ENCODE measurements at regions not wholly inside any gene's neighbourhood (a gene's known extent, or its start where the extent isn't known, plus 50 kb on each side); places are given as distances from the start of the nearest gene placed in this dataset.

GRCh38 chr15:81789403-81789802, 256.4 kb downstream of the MEX3B start:
- no TSS peak for BruUV-seq (replicated peaks)
- Histone ChIP-seq H3K4me3 (ENCODE audit: low read depth, low read length) (no peak overlapping the region), H3K4me1 (peaks cover 3% of the 10 kb centered on the region; the same call in 1 of the 2 replicates), H3K9me3 (no peaks in the 10 kb centered on the region), H3K27me3 (replicated peaks; ENCODE audit: control insufficient read depth, insufficient read depth, low read length) (no peaks in the 10 kb centered on the region), H3K36me3 (ENCODE audit: control insufficient read depth, insufficient read depth, low read length) (no peaks in the 10 kb centered on the region)
- H3K9me3 Mint-ChIP-seq (ENCODE audit: unreplicated experiment) = no peaks in the 10 kb centered on the region
- ChIA-PET POLR2A (no interaction called here), CTCF (no interaction called here)
- H3K36me3 Mint-ChIP-seq (ENCODE audit: insufficient read depth, unreplicated experiment) = no peaks in the 10 kb centered on the region
- peaks cover 2% of the 10 kb centered on the region for H3K27me3 Mint-ChIP-seq (ENCODE audit: insufficient read depth, unreplicated experiment)
- no peak overlapping the region for H3K27ac Mint-ChIP-seq (ENCODE audit: unreplicated experiment)
- no peak for DNase-seq
- intact Hi-C loops (cut with micrococcal nuclease; ENCODE audit: unreplicated experiment) = loop anchor here (10.0 kb wide), 1 partner anchor 65 kb away; no protein-coding TSS in a partner anchor
- no peak overlapping the region for H3K4me3 Mint-ChIP-seq (ENCODE audit: unreplicated experiment)
- TF ChIP-seq CTCF (IDR thresholded peaks at IDR 0.05; ENCODE audit: insufficient read depth in 1 of 2, low read depth in 1 of 2, low read length in 1 of 2, severe bottlenecking in 1 of 2, unreplicated experiment in 1 of 2) = no peak
- no peaks in the 10 kb centered on the region for H3K4me1 Mint-ChIP-seq (ENCODE audit: low read depth, unreplicated experiment)

DNA sequence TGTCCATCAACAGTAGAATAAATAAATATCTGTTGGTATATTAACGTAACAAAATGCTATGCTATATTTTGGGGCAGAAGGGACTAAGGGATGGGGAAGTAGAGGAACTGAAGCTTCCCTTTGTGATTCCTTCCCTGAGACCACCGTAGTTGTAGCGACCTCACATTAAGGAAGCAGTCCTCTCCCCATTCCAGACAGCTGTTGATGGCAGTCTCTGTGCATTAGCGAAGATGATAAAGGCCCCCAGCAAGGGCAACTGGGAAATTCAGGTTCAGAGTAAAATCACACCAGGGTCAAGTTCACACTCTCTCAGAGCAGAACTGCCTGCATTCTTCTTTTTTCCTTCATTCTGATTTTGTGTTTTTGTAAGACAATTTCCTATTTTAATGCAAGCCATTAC, 259.0 kb downstream of the MEX3B start:
- Mint-ChIP-seq H3K36me3 (ENCODE audit: insufficient read depth, unreplicated experiment) (no peaks in the 10 kb centered on the region), H3K27ac (ENCODE audit: unreplicated experiment) (no peak overlapping the region), H3K4me1 (ENCODE audit: low read depth, unreplicated experiment) (no peaks in the 10 kb centered on the region), H3K9me3 (ENCODE audit: unreplicated experiment) (no peaks in the 10 kb centered on the region), H3K4me3 (ENCODE audit: unreplicated experiment) (no peak overlapping the region), H3K27me3 (ENCODE audit: insufficient read depth, unreplicated experiment) (peaks cover 5% of the 10 kb centered on the region)
- DNase-seq = no peak
- H3K36me3 ChIP-seq (ENCODE audit: control insufficient read depth, insufficient read depth, low read length) = no peaks in the 10 kb centered on the region
- H3K4me3 ChIP-seq (ENCODE audit: low read depth, low read length) = no peak overlapping the region
- ChIA-PET POLR2A (no interaction called here), CTCF (no interaction called here)
- intact Hi-C loops (cut with micrococcal nuclease; ENCODE audit: unreplicated experiment) = loop anchor here (10.0 kb wide), 1 partner anchor 62 kb away; no protein-coding TSS in a partner anchor
- TF ChIP-seq CTCF (IDR thresholded peaks at IDR 0.05; ENCODE audit: insufficient read depth in 1 of 2, low read depth in 1 of 2, low read length in 1 of 2, severe bottlenecking in 1 of 2, unreplicated experiment in 1 of 2) = no peak
- no peaks in the 10 kb centered on the region for H3K9me3 ChIP-seq
- H3K27me3 ChIP-seq (replicated peaks; ENCODE audit: control insufficient read depth, insufficient read depth, low read length) = no peaks in the 10 kb centered on the region
- BruUV-seq (replicated peaks) = no TSS peak
- no peaks in the 10 kb centered on the region for H3K4me1 ChIP-seq

DNA sequence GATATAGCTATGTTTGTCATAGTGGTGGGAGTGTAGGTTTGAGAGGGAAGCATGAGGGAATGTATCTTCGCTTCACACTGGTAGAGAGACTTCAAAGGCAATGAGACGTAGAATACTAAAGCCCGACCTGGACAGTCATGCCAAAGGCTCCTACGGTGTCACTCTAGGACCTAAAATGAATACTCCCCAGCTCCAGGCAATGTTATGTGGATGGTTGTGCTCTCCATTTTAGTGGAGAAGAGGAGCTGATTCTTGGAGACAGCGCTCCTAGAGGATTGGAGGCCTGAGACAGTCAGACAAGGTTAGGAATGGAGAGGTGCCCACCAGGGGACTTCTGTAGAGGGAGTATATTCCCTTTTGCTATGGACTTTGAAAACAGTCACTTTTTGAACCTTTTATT, 260.1 kb downstream of the MEX3B start:
- Mint-ChIP-seq H3K4me3 (ENCODE audit: unreplicated experiment) (no peak overlapping the region), H3K4me1 (ENCODE audit: low read depth, unreplicated experiment) (no peaks in the 10 kb centered on the region), H3K27me3 (ENCODE audit: insufficient read depth, unreplicated experiment) (peaks cover 8% of the 10 kb centered on the region), H3K36me3 (ENCODE audit: insufficient read depth, unreplicated experiment) (no peaks in the 10 kb centered on the region), H3K9me3 (ENCODE audit: unreplicated experiment) (no peaks in the 10 kb centered on the region), H3K27ac (ENCODE audit: unreplicated experiment) (no peak overlapping the region)
- ChIA-PET CTCF (no interaction called here), POLR2A (no interaction called here)
- Histone ChIP-seq H3K4me1 (no peaks in the 10 kb centered on the region), H3K4me3 (ENCODE audit: low read depth, low read length) (no peak overlapping the region), H3K27me3 (replicated peaks; ENCODE audit: control insufficient read depth, insufficient read depth, low read length) (no peaks in the 10 kb centered on the region), H3K9me3 (no peaks in the 10 kb centered on the region), H3K36me3 (ENCODE audit: control insufficient read depth, insufficient read depth, low read length) (no peaks in the 10 kb centered on the region)
- DNase-seq = peak in 1 of 2 experiments; percentile 3
- TF ChIP-seq CTCF (IDR thresholded peaks at IDR 0.05; ENCODE audit: insufficient read depth in 1 of 2, low read depth in 1 of 2, low read length in 1 of 2, severe bottlenecking in 1 of 2, unreplicated experiment in 1 of 2) = no peak
- intact Hi-C loops (cut with micrococcal nuclease; ENCODE audit: unreplicated experiment) = loop anchor here (10.0 kb wide), 1 partner anchor 61 kb away; no protein-coding TSS in a partner anchor
- no TSS peak for BruUV-seq (replicated peaks)
